NCI-H69 (cell line): ENCODE measurements at regions not wholly inside any gene's neighbourhood (a gene's known extent, or its start where the extent isn't known, plus 50 kb on each side); places are given as distances from the start of the nearest gene placed in this dataset.
"Not testable (repeated sequence)": the region's sequence is repeated elsewhere in the genome, so short reads cannot be mapped to it uniquely, and the experiment has no call there.

Source experiments
- DNase-seq: peaks from one replicate; lab custom pipeline; 2025; lab: John Stamatoyannopoulos, UW

DNA sequence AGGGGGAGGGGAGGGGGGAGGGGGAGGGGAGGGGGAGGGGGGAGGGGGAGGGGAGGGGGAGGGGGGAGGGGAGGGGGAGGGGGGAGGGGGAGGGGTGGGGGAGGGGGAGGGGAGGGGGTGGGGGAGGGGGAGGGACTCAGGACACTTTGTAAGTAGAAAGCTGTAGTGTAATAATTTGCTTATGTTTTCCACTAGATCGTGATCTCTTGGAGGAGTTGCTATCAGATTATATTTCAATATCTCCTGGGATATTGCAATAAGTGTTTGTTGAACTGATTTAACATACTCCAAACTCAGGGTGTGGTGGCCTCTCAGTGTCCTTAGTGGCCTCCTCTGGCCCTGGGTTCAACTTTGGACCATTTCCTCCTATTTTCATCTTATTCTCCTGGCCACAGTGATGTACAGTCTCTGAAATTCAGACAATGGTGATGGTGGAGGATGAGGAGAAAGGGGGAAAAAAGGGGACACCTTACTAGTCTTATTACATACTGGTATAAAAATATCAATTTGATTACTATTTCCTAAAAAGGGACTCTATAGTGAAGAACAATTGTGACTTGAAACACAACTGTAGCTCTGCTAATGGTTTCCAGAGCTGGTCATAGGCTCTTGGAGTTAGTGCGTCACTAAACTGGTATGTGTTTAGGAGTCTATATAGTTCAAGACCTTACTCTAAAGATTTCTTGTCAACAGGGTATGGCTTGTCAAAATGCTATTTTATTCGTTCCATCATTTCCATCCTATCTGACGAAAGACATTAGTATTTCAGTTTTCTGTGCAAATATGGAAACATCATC lies 89.6 kb downstream of the DDX1 start:
- DNase-seq, result no peak

GRCh38 chr2:15682354-15682753 lies 90.7 kb downstream of the DDX1 start:
- no peak for DNase-seq

DNA sequence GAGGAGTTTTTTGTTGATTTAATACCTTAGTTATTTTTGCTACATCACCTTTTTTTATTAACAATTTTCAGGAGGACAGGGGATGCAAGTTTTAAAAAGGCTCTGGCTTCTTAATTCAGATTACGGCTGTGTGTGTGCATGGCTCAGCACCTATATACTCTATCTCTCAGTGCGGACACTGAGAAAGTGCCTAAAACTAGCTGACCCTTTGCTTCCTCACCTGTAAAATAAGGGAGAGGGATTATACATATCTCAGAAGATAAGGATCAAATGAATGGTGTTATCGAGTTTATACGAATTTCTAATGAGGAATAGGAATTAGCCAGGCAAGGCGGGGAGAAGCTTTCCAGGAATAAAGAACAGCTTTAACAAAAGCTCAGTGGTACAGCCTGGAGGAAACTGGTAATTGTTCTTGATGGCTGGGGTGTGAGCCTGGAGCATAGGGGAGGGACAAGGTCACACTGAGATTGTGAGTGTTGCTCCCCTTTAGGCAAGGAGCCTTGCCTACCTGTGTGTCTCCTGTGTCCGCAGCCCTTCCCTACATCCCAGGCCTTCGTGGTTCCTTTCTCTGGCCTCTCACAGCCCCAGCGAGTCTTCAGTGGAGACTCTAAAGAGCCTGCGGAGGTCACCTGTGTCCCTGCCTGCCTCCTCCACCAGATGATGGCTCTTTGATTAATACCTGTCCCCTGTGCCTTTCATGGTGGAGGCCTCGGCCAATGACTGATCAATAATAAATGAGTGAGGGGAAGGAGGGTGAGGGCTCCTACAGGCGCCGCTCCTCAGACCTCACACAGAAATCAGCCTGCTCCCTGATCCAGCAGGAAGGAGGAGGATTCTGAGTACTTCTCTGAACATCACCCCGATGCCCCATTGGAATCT lies 92.7 kb downstream of the DDX1 start:
- DNase-seq, result no peak

DNA sequence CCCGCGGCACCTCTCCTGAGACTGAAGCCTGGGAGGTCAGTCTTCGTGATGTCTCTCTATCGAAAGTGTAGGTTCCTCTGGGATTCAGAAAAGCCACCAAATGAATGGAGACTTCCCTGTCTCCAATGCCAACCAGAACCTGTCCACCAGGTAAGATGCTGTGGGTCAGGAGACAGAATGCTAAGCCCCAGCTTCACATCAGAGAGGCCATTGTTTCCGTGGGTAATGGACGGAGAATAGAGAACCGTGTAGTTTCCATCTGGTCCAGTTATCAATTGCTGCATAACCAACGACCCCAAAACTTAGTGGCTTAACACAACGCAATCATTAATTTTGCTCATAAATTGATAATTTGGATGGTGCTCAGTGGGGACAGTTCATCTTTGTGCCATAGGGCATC lies 93.5 kb downstream of the DDX1 start:
- no peak for DNase-seq

- DNase-seq, result no peak
These were observed 95.0 kb downstream of the DDX1 start for GRCh38 chr2:15686643-15687042.

DNA sequence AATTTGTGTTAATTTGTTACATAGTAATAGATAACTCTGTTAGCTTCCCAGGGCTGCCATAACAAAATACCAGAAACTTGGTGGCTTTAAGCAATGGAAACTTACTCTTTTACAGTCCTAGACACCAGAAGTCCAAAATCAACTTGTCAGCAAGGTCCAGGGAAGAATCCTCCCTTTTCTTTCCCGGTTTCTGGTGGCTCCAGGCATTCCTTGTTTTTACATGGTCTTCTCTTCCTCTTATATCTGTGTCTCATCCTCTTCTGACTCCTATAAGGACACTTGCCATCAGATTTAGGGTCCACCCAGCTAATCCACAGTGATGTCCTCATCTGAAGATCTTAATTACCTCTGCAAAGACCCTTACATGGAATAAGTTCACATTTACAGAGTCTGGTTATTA lies 95.6 kb downstream of the DDX1 start:
- DNase-seq, result no peak

DNA sequence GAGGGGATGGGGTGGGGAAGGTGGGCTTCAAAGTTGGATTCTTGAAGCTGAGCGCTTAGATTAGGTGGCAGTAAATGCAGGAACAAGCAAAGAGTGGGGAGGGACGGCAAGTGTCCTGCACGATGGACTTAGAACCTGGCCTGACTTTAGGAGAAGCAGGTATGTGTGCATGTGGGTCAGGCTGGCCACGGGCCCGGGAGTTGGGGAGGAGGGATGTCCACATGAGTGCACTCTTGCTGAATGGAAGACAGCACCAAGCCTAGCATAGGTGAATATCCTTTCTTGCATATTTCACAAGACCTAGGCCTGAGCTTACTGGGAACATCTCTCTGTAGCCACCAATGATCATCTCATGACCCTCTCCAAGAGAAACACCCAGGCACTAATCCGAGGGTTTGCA lies 96.1 kb downstream of the DDX1 start:
- no peak for DNase-seq

GRCh38 chr2:15688924-15689568 lies 97.4 kb downstream of the DDX1 start:
- no peak for DNase-seq

GRCh38 chr2:15689654-15690053 lies 98.0 kb downstream of the DDX1 start:
- no peak for DNase-seq

- DNase-seq, result no peak
These were observed 100.1 kb downstream of the DDX1 start for GRCh38 chr2:15691586-15692310.

DNA sequence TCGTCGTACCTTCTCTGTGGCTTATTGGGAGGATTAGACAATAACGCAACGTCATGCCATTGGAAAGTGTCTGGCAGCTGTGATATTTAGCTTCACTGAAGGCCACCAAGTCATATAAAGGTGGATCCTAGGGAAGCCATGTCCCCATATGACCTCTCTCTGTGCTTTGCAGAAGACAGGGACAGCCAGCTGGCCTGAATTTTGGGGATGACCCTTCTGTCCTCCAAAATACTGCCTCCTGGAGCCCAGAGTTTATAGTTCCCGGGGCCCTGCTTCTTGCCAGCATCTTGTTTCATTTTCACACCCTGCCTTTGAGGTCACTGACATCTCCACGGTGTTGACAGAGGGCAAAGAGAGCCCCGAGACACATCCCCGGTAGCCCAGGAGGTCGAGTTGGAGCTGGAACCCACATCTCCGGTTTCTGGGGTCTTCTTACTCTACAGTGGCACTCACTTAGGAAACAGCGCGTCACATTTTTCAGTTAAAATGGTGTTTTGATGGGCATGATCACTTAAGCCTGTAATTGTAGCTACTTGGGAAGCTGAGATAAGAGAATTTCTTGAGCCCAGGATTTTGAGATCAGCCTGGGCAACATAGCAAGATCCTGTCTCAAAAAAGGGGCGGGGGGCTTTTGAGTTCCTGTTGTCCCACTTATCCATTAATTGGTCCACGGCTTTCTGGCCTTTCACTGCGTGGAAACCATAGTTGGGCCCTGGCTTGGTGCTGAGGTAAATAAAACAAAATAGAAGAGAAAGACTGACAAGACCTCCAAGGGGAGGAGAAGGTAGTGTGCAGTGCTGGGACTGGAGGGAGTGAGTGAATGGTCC lies 101.1 kb downstream of the DDX1 start:
- DNase-seq, result no peak

DNA sequence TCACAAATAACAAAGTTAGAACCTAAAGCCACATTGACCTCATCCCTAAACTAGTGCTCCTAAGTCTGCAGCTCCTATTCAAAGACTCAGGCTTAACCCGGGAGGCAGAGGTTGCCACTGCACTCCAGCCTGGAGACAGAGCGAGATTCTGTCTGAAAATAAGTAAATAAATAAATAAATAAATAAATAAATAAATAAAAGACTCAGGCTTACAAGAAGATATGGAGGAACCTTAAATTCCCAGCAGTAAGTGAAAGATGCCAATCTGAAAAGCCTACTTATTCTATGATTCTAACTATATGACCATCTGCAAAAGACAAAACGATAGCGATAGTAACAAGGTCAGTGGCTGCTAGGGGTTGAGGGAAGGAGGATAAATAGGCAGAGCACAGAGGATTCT lies 101.7 kb downstream of the DDX1 start:
- DNase-seq, result no peak

- no peak for DNase-seq
These were observed 102.4 kb downstream of the DDX1 start for GRCh38 chr2:15693926-15694588.

GRCh38 chr2:15694589-15694986 lies 102.9 kb downstream of the DDX1 start:
- no peak for DNase-seq

DNA sequence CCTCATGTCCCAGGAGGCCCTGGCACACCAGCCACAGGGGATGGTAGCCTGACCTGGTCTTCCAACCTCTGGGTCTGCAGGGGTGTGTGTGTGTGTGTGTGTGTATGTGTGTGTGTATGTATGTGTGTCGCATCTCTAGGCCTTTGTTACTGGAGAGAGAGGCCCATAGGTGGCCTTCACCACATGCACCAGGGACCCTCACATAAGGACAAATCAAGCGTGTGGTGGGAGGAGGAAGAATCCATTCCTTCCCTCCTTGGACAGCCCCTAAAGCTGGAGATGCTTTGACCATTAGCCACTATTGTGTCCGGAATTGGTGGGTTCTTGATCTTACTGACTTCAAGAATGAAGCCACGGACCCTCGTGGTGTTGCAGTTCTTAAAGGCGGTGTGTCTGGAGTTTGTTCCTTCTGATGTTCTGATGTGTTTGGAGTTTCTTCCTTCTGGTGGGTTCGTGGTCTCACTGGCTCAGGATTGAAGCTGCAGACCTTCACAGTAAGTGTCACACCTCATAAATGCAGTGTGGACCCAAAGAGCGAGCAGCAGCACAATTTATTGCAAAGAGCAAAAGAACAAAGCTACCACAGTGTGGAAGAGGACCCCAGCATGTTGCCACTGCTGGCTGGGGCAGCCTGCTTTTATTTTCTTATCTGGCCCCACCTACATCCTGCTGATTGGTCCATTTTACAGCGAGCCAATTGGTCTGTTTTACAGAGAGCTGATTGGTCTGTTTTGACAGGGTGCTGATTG lies 104.1 kb downstream of the DDX1 start:
- no peak for DNase-seq

- DNase-seq, result not testable (repeated sequence)
These were observed 105.0 kb downstream of the DDX1 start for GRCh38 chr2:15696606-15697170.

DNA sequence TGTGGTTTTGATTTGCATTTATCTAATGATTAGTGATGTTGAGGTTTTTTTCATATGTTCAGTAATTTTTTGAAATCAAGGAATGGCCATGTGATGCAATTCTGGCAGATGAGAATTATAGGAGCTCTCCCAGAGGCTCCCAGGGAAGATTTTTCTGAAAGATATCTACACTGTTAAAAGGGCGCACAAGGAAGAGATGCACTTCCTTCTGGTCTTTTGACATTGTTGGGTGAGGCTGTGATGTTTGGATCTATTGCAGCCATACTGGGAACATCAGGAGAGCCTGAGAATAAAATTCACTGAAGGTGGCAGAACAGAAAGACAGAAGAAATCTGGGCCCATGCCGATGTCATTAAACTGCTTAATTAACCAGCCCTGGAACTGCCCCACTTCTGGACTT lies 108.5 kb downstream of the DDX1 start:
- no peak for DNase-seq

- DNase-seq, result no peak
These were observed 109.1 kb downstream of the DDX1 start for GRCh38 chr2:15700599-15701340.
